IPS DF 6.9 (cell line): ENCODE measurements at regions not wholly inside any gene's neighbourhood (a gene's known extent, or its start where the extent isn't known, plus 50 kb on each side); places are given as distances from the start of the nearest gene placed in this dataset.

Experiments used
- DNase-seq: peaks from one replicate; pipeline ENCODE4 v3.0.0-alpha.2; 2013; ENCODE audit warnings: low read depth, low spot score
- H3K27ac ChIP-seq: one replicate; pipeline ENCODE4 v1.5.1; 2013; ENCODE audit warnings: low read length, control low read depth
- H3K27me3 ChIP-seq: 2 replicates; pipeline ENCODE4 v1.6.1; 2013; ENCODE audit warnings: mild to moderate bottlenecking, low read length; ENCODE audit not compliant: control insufficient read depth, insufficient read depth
- H3K36me3 ChIP-seq: 2 replicates; pipeline ENCODE4 v1.6.1; 2013; ENCODE audit warnings: low read length; ENCODE audit not compliant: control insufficient read depth, insufficient read depth
- H3K4me1 ChIP-seq: 2 replicates; pipeline ENCODE4 v1.6.1; 2013; ENCODE audit warnings: low read length; ENCODE audit not compliant: control insufficient read depth, insufficient read depth
- H3K4me3 ChIP-seq: 2 replicates; pipeline ENCODE4 v1.5.1; 2013; ENCODE audit warnings: mild to moderate bottlenecking, low read length
- H3K9me3 ChIP-seq: 2 replicates; pipeline ENCODE4 v1.6.1; 2013; ENCODE audit warnings: low read length, inconsistent platforms; ENCODE audit not compliant: control insufficient read depth, insufficient read depth

DNA sequence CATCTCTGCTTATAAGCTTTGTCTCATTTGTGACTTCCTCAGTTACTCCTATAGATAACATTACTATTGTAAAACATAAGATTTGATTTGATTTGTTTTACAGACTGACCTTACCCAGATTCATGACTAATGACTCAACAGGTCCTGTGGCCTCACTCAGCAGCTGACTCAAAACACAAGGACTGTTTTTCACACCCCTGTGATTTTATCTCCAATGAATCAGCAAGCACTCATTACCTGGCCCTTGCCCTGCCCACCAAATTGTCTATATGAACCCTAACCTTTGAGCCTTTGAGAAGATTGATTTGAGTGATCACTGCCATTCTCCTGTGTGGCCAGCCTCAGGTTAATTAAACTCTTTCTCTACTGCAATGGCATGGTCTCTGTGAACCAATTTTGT lies 1064.6 kb upstream of the LRRTM3 start:
- Histone ChIP-seq H3K27me3 (no peaks in the 10 kb centered on the region), H3K4me3 (no peak overlapping the region), H3K4me1 (no peaks in the 10 kb centered on the region), H3K9me3 (no peaks in the 10 kb centered on the region), H3K27ac (no peak overlapping the region), H3K36me3 (no peaks in the 10 kb centered on the region)
- no peak for DNase-seq
